HEK293T (cell line): ENCODE measurements at regions not wholly inside any gene's neighbourhood (a gene's known extent, or its start where the extent isn't known, plus 50 kb on each side); places are given as distances from the start of the nearest gene placed in this dataset.

Source experiments
- BHLHE40 ChIP-seq: fragments of 450-650 bp; IDR thresholded peaks from 2 replicates; pipeline ENCODE4 v1.6.1; 2016; ENCODE audit warnings: mild to moderate bottlenecking, moderate library complexity, borderline replicate concordance
- SP1 ChIP-seq: fragments of 450-650 bp; IDR thresholded peaks from 2 replicates; pipeline ENCODE4 v1.6.1; 2017
- SUZ12 ChIP-seq: fragments of 450-650 bp; IDR thresholded peaks from 2 replicates; pipeline ENCODE4 v1.6.1; 2016; ENCODE audit warnings: mild to moderate bottlenecking

- TF ChIP-seq BHLHE40, result no peak
- no peak for TF ChIP-seq SUZ12
- no peak for TF ChIP-seq SP1
These were observed 309.1 kb downstream of the MDFIC start for GRCh38 chr7:115230882-115231571.
